Naive thymus-derived CD8-positive, alpha-beta T cell (primary cell): ENCODE measurements at regions not wholly inside any gene's neighbourhood (a gene's known extent, or its start where the extent isn't known, plus 50 kb on each side); places are given as distances from the start of the nearest gene placed in this dataset.
"Not testable (repeated sequence)": the region's sequence is repeated elsewhere in the genome, so short reads cannot be mapped to it uniquely, and the experiment has no call there.

Experiments used
- ATAC-seq, 2 donors: fragments of 150-1000 bp; cut with Tn5 transposase in 1 of 2; sonication (Bioruptor Pico), chemical (Tn5 transposase) in 1 of 2; 1 replicate in 1 of 2; 2 replicates in 1 of 2; pipeline ENCODE4 v1.10.0; 2021; ENCODE audit warnings: mild to moderate bottlenecking in 2 of 2, moderate library complexity in 2 of 2
- POLR2A ChIA-PET: fragments of 350-600 bp; sonication (Branson Sonifier 250); formaldehyde crosslinking; loops from one replicate; lab custom pipeline; 2021; ENCODE audit warnings: antibody characterized with exemption; lab: Charles Lee
- DNase-seq, 10 donors: peaks; one replicate each; pipeline versions ENCODE4 v3.0.0 to v3.0.0-alpha.2; 2020 to 2022
- H3K27ac Mint-ChIP-seq, 10 donors: one replicate each; pipeline ENCODE4 v1.8.0; 2020 to 2022; ENCODE audit warnings: mild to moderate bottlenecking in 10 of 10, mixed read lengths in 10 of 10, moderate library complexity in 4 of 10, inconsistent platforms in 1 of 10
- H3K27me3 Mint-ChIP-seq, 5 donors: one replicate each; pipeline ENCODE4 v1.8.0; 2021 to 2022; ENCODE audit warnings: mixed read lengths in 5 of 5
- H3K36me3 Mint-ChIP-seq, 3 donors: one replicate each; pipeline ENCODE4 v1.8.0; 2020 to 2022; ENCODE audit warnings: mixed read lengths in 3 of 3, mild to moderate bottlenecking in 2 of 3, inconsistent platforms in 1 of 3
- H3K4me1 Mint-ChIP-seq, 4 donors: one replicate each; pipeline ENCODE4 v1.8.0; 2021 to 2022; ENCODE audit warnings: mixed read lengths in 4 of 4
- H3K4me3 Mint-ChIP-seq, 10 donors: one replicate each; pipeline ENCODE4 v1.8.0; 2020 to 2022; ENCODE audit warnings: mild to moderate bottlenecking in 10 of 10, mixed read lengths in 10 of 10, moderate library complexity in 6 of 10, inconsistent platforms in 1 of 10
- H3K9me3 Mint-ChIP-seq, 9 donors: one replicate each; pipeline ENCODE4 v1.8.0; 2020 to 2022; ENCODE audit warnings: mixed read lengths in 9 of 9, mild to moderate bottlenecking in 3 of 9, inconsistent platforms in 1 of 9, moderate library complexity in 1 of 9

DNA sequence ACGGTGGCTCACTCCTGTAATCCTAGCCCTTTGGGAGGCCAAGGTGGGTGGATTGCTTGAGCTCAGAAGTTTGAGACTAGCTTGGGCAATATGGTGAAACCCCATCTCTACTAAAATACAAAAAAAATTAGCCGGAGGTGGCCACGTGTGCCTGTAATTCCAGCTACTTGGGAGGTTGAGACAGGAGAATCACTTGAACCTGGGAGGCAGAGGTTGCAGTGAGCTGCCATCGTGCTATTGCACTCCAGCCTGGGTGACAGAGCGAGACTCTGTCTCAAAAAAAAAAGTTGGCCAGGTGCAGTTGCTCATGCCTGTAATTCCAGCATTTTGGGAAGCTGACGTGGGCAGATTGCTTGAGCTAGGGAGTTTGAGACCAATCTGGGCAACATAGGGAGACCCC is 79.2 kb upstream of the CLINT1 start:
- not testable (repeated sequence) for ATAC-seq, DNase-seq, H3K36me3 Mint-ChIP-seq, H3K27me3 Mint-ChIP-seq, H3K27ac Mint-ChIP-seq, H3K4me3 Mint-ChIP-seq, H3K4me1 Mint-ChIP-seq
- POLR2A ChIA-PET = interaction anchor here (0.7 kb wide), 2 partner anchors 8 to 1160 kb away, joined by 3 to 5 read pairs; no protein-coding TSS in a partner anchor
- peaks cover 0 to 20% (median 11%) of the 10 kb centered on the region in 9 donors for H3K9me3 Mint-ChIP-seq

DNA sequence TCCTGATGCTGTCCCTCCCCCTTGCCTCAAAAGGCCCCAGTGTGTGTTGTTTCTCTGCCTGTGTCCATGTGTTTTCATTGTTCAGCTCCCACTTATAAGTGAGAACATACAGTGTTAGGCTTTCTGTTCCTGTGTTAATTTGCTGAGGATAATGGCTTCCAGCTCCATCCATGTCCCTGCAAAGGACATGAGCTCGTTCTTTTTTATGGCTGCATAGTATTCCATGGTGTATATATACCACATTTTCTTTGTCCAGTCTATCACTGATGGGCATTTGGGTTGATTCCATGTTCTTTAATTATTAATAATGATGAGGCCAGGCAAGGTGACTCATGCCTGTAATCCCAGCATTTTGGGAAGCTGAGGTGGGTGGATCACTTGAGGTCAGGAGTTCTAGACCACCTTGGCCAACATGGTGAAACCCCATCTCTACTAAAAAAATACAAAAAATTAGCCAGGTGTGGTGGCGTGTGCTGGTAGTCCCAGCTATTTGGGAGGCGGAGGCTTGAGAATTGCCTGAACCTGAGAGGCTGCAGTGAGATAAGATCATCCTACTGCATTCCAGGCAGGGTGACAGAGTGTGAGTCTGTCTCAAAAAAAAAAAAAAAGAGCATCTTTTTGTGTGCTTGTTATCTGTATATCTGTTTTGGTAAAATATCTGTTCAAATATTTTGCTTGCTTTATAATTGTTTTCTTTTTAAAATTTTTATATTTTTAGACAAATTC is 78.0 kb upstream of the CLINT1 start:
- ATAC-seq, DNase-seq, H3K4me1 Mint-ChIP-seq, H3K4me3 Mint-ChIP-seq, H3K36me3 Mint-ChIP-seq, H3K27me3 Mint-ChIP-seq: not testable (repeated sequence)
- Mint-ChIP-seq H3K9me3 (peaks cover 0 to 21% (median 11%) of the 10 kb centered on the region in 9 donors), H3K27ac (peak overlapping the region in 1 of 10 donors; percentile 68)
- POLR2A ChIA-PET = interaction anchor here (0.7 kb wide), 1 partner anchor 90 kb away, joined by 3 read pairs; no protein-coding TSS in a partner anchor

DNA sequence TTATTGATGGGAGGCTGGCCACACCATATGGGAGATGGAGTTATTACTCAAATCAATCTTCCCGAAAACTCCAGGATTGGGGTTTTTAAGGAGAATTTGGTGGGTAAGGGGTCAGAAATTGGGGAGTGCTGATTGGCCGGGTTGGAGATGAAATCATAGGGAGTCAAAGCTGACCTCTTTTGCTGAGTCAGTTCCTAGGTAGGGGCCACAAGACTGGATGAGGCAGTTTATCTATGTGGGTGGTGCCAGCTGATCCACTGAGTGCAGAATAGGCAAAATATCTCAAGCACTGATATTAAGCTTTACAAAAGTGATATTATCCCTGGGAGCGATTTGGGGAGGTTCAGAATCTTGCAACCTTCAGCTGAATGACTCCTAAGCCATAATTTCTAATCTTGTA is 75.7 kb upstream of the CLINT1 start:
- Mint-ChIP-seq H3K4me1 (no peaks in the 10 kb centered on the region), H3K9me3 (peaks cover 0 to 21% (median 11%) of the 10 kb centered on the region in 9 donors), H3K4me3 (no peak overlapping the region), H3K36me3 (peaks cover 0 to 9% (median 4%) of the 10 kb centered on the region in 3 donors), H3K27me3 (no peaks in the 10 kb centered on the region), H3K27ac (no peak overlapping the region)
- POLR2A ChIA-PET = no interaction called here
- ATAC-seq = no peak
- DNase-seq = no peak

DNA sequence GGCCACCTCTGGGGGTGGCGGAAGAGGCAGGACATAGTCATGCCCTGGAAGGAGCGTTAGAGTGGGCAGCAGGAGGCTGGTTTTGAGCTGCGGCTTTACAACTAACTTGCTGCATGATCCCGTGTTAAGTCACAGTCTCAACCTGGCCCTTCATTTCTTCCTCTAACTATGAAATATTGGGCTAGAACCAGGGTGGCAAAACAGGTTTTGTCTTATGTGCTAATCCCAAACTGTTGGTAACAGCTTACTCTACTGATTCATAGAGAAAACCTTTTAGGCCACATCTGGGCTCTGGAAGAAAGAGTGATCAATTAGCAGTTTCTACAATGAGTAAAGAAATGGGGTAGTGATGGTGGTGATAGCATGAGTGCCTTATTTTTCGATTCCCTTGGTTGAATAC is 74.1 kb upstream of the CLINT1 start:
- Mint-ChIP-seq H3K27me3 (no peaks in the 10 kb centered on the region), H3K36me3 (peaks cover 0 to 9% (median 4%) of the 10 kb centered on the region in 3 donors), H3K27ac (no peak overlapping the region), H3K4me1 (no peaks in the 10 kb centered on the region), H3K4me3 (no peak overlapping the region), H3K9me3 (peaks cover 0 to 21% (median 11%) of the 10 kb centered on the region in 9 donors)
- no peak for ATAC-seq
- POLR2A ChIA-PET = no interaction called here
- DNase-seq = no peak

DNA sequence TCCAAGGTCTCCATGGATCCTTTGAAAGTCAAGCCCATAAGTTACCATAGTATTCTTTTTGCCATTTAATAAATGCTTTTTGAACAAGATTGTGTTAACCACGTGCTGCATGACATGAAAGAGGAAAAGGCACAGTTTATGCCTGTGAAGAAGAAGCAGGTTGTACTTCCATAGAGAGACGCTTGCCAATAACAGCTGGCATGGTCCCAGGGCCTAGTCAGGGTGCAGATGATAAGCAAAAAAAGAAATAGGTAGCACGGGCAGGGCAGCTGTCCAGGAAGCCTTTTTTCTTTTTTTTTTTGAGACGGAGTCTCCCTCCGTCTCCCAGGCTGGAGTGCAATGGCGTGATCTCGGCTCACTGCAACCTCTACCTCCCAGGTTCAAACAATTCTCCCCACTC is 71.8 kb upstream of the CLINT1 start:
- ATAC-seq (no peak), DNase-seq (no peak)
- Mint-ChIP-seq H3K9me3 (peaks cover 0 to 21% (median 11%) of the 10 kb centered on the region in 9 donors), H3K4me1 (no peaks in the 10 kb centered on the region), H3K27ac (no peak overlapping the region), H3K36me3 (peaks cover 0 to 9% (median 4%) of the 10 kb centered on the region in 3 donors), H3K27me3 (no peaks in the 10 kb centered on the region), H3K4me3 (no peak overlapping the region)
- POLR2A ChIA-PET = no interaction called here

DNA sequence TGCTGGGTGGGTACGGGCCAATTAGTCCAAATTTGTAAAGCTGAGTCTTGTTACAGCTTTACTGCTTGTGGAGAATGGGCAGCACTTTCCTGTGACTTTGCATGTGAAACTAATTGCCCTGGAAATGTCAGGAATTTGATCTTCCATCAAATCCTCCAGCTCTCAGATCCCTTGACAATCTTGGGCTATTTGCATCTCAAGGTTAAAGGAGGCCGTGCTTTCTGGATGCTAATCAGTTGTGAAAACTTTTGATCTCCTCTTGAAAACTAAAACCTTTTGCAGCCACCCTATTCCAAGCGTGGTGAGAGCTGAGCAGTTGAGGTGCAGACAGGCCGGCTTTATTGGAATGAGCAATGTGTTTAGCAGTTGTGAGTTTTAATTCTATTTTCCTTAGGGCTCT is 68.0 kb upstream of the CLINT1 start:
- Mint-ChIP-seq H3K36me3 (no peaks in the 10 kb centered on the region), H3K27ac (peak overlapping the region in 1 of 10 donors; percentile 28), H3K4me1 (no peaks in the 10 kb centered on the region), H3K27me3 (no peaks in the 10 kb centered on the region), H3K9me3 (no peaks in the 10 kb centered on the region), H3K4me3 (no peak overlapping the region)
- ATAC-seq (no peak), DNase-seq (no peak)
- POLR2A ChIA-PET = no interaction called here

DNA sequence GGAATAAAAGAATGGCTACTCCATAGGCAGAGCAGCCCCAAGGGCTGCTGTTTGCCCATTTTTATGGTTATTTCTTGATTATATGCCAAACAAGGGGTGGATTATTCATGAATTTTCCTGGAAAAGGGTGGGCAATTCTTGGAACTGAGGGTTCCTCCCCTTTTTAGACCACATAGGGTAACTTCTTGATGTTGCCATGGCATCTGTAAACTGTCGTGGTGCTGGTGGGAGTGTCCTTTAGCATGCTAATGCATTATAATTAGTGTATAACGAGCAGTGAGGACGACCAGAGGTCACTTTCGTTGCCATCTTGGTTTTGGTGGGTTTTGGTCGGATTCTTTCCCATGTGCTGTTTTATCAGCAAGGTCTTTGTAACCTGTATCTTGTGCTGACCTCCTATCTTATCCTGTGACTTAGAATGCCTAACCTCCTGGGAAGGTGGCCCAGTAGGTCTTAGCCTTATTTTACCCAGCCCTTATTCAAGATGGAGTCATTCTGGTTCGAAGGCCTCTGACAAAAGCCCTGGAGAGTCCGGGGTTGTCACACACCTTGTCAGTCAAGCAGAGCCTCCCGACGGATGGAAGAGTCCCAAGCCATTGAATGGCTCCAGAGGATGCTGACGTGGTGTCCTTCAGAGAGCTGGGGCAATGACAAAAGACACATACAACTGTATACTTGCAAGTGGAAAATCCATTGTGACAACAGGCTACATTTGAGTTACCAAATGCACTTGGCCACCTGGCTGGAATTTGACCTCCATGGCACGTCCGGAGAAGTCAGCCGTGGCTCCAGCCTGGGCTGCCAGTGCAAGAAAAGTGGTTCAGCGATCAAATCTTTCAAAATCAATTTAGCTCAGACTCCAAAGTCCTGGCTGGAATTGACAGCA is 67.1 kb upstream of the CLINT1 start:
- no peaks in the 10 kb centered on the region for H3K4me1 Mint-ChIP-seq
- ATAC-seq (no peak), DNase-seq (no peak)
- POLR2A ChIA-PET = no interaction called here
- H3K36me3 Mint-ChIP-seq = no peaks in the 10 kb centered on the region
- no peaks in the 10 kb centered on the region for H3K27me3 Mint-ChIP-seq
- no peak overlapping the region for H3K4me3 Mint-ChIP-seq
- H3K9me3 Mint-ChIP-seq = no peaks in the 10 kb centered on the region
- H3K27ac Mint-ChIP-seq = peak overlapping the region in 1 of 10 donors; percentile 32

DNA sequence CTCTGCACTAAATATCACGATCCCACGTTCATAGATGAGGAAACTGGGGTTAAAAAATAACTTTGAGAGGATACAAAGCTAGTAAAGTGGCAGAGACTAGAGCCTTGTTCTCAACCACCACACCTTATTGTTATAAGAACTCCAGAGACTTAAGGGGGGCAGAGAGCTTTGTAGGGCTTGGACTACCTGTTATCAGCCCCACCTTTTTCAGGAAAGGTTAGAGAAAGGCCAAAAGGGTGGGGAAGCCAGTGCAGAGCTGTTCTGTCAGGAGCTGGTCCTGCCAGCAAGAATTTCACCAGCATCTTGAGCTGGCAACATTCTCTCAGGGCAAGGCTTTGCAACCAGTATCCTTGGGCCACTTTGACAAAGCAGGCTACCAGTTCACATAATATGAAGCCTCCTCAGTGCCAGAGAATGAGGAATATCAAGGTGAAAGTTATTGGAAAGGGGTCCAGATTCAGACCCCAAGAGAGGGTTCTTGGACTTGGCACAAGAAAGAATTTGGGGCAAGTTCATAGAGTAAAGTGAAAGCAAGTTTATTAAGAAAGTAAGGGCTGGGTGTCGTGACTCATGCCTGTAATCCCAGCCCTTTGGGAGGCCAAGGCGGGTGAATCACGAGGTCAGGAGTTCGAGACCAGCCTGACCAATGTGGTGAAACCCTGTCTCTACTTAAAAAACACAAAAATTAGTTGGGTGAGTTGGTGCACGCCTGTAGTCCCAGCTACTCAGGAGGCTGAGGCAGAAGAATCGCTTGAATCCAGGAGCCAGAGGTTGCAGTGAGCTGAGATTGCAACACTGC is 66.2 kb upstream of the CLINT1 start:
- Mint-ChIP-seq H3K27ac (no peak overlapping the region), H3K9me3 (no peaks in the 10 kb centered on the region), H3K4me1 (peaks cover 0 to 2% (median under 1%) of the 10 kb centered on the region in 4 donors), H3K27me3 (no peaks in the 10 kb centered on the region), H3K36me3 (no peaks in the 10 kb centered on the region), H3K4me3 (no peak overlapping the region)
- ATAC-seq (no peak), DNase-seq (no peak)
- POLR2A ChIA-PET = no interaction called here

DNA sequence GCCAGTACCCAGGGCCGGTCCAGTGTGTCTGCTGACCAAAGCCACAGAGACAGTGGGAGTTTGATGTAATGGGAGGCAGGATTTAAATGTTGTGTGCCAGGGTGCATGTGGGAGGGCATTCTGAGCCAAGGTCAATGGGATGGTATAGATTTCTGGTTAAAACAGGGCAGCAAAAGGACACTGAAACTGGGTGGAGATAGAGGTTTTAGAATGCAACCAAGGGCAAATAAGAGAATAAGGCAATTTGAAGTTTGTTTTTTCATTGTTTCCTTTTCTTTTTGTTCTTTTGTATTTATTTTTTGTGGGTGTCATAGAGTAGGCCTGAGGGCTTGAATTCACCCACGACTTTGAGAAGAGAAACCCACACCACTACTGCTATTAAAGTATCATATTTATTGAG is 65.5 kb upstream of the CLINT1 start:
- Mint-ChIP-seq H3K27me3 (no peaks in the 10 kb centered on the region), H3K4me3 (no peak overlapping the region), H3K4me1 (peaks cover 1 to 8% (median 6%) of the 10 kb centered on the region in 4 donors), H3K9me3 (no peaks in the 10 kb centered on the region), H3K27ac (no peak overlapping the region), H3K36me3 (no peaks in the 10 kb centered on the region)
- POLR2A ChIA-PET = no interaction called here
- DNase-seq = no peak
- ATAC-seq = no peak

DNA sequence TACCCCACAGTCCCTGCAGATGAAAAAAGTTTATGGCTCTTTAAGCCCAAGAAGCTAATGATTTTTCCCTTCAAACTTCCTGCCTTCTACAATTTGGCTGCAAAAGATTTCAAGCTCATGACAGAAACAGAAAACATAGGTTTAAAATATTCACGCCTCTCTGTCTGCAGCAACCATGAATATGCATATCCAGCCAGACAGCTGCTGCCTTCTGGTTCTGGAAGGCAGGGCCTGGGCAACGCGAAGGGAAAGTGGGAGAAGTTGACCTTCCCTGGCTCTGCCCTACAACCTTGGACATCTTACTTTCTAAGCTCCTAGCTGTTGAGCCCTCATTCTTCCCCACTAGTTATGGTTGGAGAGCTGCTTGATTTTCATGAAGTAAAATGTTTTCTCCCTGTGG is 64.8 kb upstream of the CLINT1 start:
- ATAC-seq = no peak
- H3K27ac Mint-ChIP-seq = peak overlapping the region in 1 of 10 donors; percentile 51

DNA sequence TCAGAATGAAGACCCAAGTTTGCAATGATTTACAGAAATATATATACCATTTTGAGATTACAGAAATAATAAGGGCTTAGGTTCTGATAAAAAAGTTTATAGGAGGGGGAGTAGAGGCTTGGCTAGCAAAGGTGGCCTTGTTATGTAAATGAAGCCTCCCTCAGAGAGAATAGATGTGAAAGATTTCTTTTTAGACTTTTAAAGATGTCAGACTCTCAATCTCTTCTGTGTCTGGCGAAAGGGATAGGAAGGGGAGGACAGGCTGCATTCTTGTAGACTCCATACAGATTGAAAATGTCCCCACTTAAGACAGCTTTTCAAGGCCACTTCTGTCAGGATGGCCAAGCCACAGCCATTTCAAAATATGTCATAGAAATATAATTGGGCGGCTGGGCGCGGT is 63.1 kb upstream of the CLINT1 start:
- Mint-ChIP-seq H3K36me3 (no peaks in the 10 kb centered on the region), H3K27me3 (no peaks in the 10 kb centered on the region), H3K4me1 (peaks cover 12 to 30% (median 24%) of the 10 kb centered on the region in 4 donors), H3K4me3 (no peak overlapping the region), H3K9me3 (no peaks in the 10 kb centered on the region), H3K27ac (no peak overlapping the region)
- DNase-seq (no peak), ATAC-seq (no peak)
- POLR2A ChIA-PET = no interaction called here

More for the DNA sequence above, 64.8 kb upstream of the CLINT1 start:
- Mint-ChIP-seq H3K4me1 (peaks cover 8 to 16% (median 13%) of the 10 kb centered on the region in 4 donors), H3K27me3 (no peaks in the 10 kb centered on the region), H3K9me3 (no peaks in the 10 kb centered on the region), H3K36me3 (no peaks in the 10 kb centered on the region), H3K4me3 (no peak overlapping the region)
- POLR2A ChIA-PET = interaction anchor here (0.6 kb wide), 1 partner anchor 1059 kb away, joined by 3 read pairs; no protein-coding TSS in a partner anchor
- no peak for DNase-seq

DNA sequence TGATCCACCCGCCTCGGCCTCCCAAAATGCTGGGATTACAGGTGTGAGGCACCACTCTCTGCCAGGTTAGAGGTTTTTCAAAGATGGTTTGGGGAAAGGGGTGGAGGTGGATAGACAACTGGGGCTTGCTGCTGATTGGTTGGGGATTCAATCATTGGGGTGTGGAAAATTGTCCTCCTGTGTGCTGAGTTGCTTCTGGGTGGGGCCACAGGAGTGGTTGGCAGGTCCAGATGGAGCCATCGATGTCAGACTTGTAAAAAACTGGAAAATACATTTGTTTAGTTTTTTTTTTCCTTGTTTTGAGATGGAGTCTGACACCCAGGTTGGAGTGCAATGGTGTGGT is 61.9 kb upstream of the CLINT1 start:
- no peaks in the 10 kb centered on the region for H3K36me3 Mint-ChIP-seq
- H3K9me3 Mint-ChIP-seq = no peaks in the 10 kb centered on the region
- ATAC-seq (no peak), DNase-seq (no peak)
- H3K4me3 Mint-ChIP-seq = no peak overlapping the region
- H3K27ac Mint-ChIP-seq = no peak overlapping the region
- POLR2A ChIA-PET = no interaction called here
- H3K4me1 Mint-ChIP-seq = peaks cover 12 to 30% (median 24%) of the 10 kb centered on the region in 4 donors
- no peaks in the 10 kb centered on the region for H3K27me3 Mint-ChIP-seq
